Ectodermal cell (in vitro differentiated cells): ENCODE measurements at regions not wholly inside any gene's neighbourhood (a gene's known extent, or its start where the extent isn't known, plus 50 kb on each side); places are given as distances from the start of the nearest gene placed in this dataset.

ENCODE experiments used
- H3K27ac ChIP-seq: 2 replicates; pipeline ENCODE4 v1.7.0; 2013; ENCODE audit warnings: mild to moderate bottlenecking, low read depth, low read length; ENCODE audit not compliant: insufficient read depth, poor library complexity, severe bottlenecking
- H3K27me3 ChIP-seq: 2 replicates; pipeline ENCODE4 v1.7.0; 2013; ENCODE audit warnings: mild to moderate bottlenecking, low read length; ENCODE audit not compliant: insufficient read depth, control insufficient read depth, poor library complexity, severe bottlenecking
- H3K36me3 ChIP-seq: one replicate; pipeline ENCODE4 v1.7.0; 2013; ENCODE audit warnings: low read length; ENCODE audit not compliant: control insufficient read depth, insufficient read depth
- H3K4me1 ChIP-seq: one replicate; pipeline ENCODE4 v1.7.0; 2013; ENCODE audit warnings: low read length; ENCODE audit not compliant: control insufficient read depth, insufficient read depth
- H3K4me3 ChIP-seq: 2 replicates; pipeline ENCODE4 v1.7.0; 2013; ENCODE audit warnings: low read depth, low read length, control low read depth; ENCODE audit not compliant: insufficient read depth
- H3K9me3 ChIP-seq: 2 replicates; pipeline ENCODE4 v1.7.0; 2013; ENCODE audit warnings: mild to moderate bottlenecking, low read length, moderate library complexity; ENCODE audit not compliant: control insufficient read depth
- WGBS, 2 experiments: methylation state at CpG; one replicate each; pipeline ENCODE4 v1.1.7; 2013; ENCODE audit warnings: missing lambda C conversion rate in 2 of 2; 5-methylcytosine and 5-hydroxymethylcytosine counted together

DNA sequence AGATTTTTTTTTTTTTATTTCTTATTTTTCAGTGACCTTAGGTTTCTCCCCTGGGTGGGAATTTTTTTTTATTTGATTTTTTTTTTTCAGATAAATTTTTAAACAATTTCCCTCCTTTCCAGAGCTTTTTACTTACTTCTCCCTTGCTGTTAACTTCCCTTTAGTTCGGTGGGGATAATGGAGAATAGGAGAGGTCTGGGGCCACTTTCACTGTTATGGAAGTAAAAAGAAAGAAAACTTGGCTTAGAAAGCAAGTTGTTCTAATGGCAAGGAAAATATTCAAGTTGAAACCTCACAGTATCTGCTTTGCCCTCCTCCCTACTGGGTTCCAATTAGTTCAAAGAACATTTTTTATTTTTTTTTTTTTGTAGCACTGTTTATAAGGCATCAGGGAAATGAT lies 537.1 kb upstream of the NXPH2 start:
- Histone ChIP-seq H3K27me3 (no peaks in the 10 kb centered on the region), H3K9me3 (no peaks in the 10 kb centered on the region), H3K4me1 (no peaks in the 10 kb centered on the region), H3K36me3 (no peaks in the 10 kb centered on the region), H3K27ac (no peak overlapping the region), H3K4me3 (no peak overlapping the region)
- WGBS, 2 experiments: 17 to 33% methylated on average over 1 of the region's 1 CpG

DNA sequence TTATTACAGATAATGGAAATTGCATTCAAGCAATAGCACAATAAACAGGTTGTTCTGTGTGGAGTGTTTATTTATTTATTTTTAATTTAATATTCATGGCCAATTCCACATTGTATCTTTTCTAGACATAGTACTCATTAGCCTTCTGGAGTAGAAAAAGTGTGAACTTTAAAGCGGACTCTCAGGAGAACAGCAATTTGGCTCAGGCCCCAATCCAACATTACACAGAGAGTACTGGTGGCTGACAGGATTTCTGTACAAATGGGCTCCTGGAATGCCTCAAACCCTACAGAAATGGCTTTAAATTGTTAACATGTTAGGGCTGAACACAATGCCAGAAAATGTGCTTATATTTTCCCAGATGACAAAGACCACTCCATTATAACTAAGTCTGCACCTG lies 533.9 kb upstream of the NXPH2 start:
- no peak overlapping the region for H3K27ac ChIP-seq
- WGBS, 2 experiments: 97 to 100% methylated on average over 1 of the region's 1 CpG

DNA sequence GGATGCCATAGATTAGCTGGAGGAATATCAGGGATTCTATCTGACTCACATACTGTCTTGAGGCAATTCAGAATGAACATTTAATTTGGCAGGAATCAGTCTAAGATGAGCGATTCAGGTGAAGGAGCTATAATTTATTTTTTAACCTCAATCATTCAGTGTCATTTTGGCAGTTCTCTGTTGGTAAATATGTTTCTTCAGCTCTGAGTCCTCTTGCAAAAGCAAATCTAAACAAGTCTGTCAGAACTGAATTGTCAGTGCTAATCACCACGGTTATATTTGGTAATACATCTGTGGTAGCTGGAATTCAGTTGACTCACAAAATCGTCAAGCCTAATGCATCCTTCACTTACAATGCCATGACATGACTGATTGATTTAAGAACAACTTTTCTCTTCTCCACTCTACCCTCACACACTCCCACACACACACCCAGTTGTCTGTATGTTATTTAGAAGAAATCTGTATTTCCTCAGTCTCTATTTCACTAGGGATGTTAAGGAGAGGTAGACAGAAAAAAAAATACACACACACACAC lies 516.6 kb upstream of the NXPH2 start:
- Histone ChIP-seq H3K9me3 (no peaks in the 10 kb centered on the region), H3K4me3 (no peak overlapping the region), H3K27me3 (no peaks in the 10 kb centered on the region), H3K4me1 (no peaks in the 10 kb centered on the region), H3K36me3 (no peaks in the 10 kb centered on the region), H3K27ac (no peak overlapping the region)
- 91 to 94% methylated on average over 2 to 3 of the region's 3 CpGs for WGBS, 2 experiments

More for the DNA sequence above, 533.9 kb upstream of the NXPH2 start:
- H3K9me3 ChIP-seq: no peaks in the 10 kb centered on the region
- no peak overlapping the region for H3K4me3 ChIP-seq
- no peaks in the 10 kb centered on the region for H3K27me3 ChIP-seq
- no peaks in the 10 kb centered on the region for H3K4me1 ChIP-seq
- no peaks in the 10 kb centered on the region for H3K36me3 ChIP-seq

DNA sequence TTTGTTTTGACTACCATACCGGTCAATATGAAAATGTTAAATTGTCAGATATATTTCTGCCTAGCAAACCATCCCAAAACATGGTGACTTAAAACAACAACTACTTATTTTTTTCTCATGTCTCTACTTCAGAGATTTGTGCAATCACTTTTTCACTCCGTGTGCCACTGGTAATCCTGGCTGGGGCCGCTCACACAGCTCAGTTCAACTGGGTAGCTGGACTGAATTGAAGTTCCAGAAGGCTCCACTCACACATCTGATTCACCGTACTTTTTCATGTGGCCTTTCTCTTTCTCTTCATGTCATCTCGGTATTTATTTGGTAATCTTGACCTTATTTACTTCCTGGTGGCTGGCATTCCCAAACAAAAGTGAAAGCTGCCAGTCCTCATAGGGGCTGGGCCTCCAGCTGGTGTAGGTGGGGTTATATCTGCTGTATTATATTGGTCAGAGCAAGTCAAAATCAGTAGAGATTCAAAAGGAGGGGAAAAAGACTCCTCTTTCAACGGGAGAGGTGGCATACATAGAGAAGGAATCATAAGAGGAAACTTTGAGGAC lies 513.9 kb upstream of the NXPH2 start:
- H3K27me3 ChIP-seq: no peaks in the 10 kb centered on the region
- WGBS, 2 experiments: 84 to 87% methylated on average over 6 of the region's 6 CpGs
- H3K27ac ChIP-seq: no peak overlapping the region
- no peaks in the 10 kb centered on the region for H3K36me3 ChIP-seq
- no peaks in the 10 kb centered on the region for H3K9me3 ChIP-seq
- H3K4me3 ChIP-seq: no peak overlapping the region
- H3K4me1 ChIP-seq: no peaks in the 10 kb centered on the region

DNA sequence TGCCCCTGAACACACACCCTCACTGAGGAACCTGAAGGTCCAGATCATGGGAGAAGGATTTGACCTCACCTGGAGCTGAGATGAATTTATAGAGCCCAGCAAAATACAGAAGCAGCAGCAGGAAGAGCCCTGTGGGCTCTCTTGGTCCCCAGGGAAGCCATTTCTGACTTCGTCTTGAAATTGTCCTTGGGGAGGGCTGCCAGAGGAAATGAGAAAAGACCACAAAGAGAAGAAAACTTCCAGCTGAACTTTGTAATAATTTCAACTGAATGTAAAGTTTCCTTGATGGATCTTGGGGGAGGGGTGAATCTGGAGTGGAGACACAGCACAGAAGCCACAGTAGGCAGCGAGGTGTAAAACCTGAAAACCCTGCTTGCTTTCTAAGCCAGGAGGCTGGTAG lies 500.9 kb upstream of the NXPH2 start:
- no peak overlapping the region for H3K27ac ChIP-seq
- no peaks in the 10 kb centered on the region for H3K36me3 ChIP-seq
- WGBS, 2 experiments: 91 to 92% methylated on average over 2 of the region's 2 CpGs
- H3K4me3 ChIP-seq: no peak overlapping the region
- no peaks in the 10 kb centered on the region for H3K4me1 ChIP-seq
- H3K9me3 ChIP-seq: no peaks in the 10 kb centered on the region
- no peaks in the 10 kb centered on the region for H3K27me3 ChIP-seq

DNA sequence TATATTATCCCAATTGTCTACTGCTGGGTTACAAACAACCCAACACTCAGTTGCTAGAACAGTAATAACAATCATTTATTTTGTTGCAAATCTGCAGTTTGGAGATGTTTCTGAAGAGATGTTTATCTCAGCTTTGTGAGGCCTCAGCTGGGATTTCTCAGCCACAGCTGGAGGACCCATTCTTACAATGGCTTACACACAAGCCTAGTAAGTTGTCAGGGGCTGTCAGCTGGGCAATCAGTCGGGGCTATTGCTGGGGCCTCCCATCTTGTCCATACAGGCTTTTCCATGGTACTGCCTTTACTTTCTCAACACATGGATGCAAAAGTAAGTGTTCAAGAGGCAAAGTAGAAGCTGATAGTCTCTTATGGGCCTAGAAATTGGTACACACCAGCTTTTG lies 491.7 kb upstream of the NXPH2 start:
- Histone ChIP-seq H3K4me3 (no peak overlapping the region), H3K27ac (no peak overlapping the region), H3K27me3 (no peaks in the 10 kb centered on the region), H3K9me3 (no peaks in the 10 kb centered on the region), H3K4me1 (no peaks in the 10 kb centered on the region), H3K36me3 (no peaks in the 10 kb centered on the region)
- WGBS, 2 experiments: 41 to 50% methylated on average over 1 of the region's 1 CpG

DNA sequence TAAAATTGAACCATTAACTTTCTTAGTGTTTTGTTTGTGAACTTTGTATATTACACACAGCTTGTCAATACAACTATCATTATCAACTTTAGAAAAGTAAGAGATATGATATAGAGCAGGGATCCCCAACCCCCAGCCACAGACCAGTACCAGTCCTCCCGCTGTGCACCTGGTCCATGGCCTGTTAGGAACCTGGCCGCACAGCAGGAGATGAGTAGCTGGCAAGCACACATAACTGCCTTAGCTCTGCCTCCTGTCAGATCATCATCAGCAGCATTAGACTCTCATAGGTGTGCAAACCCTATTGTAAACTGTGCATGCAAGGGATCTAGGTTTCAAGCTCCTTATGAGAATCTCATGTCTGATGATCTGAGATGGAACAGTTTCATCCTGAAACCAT lies 491.0 kb upstream of the NXPH2 start:
- Histone ChIP-seq H3K4me3 (no peak overlapping the region), H3K9me3 (no peaks in the 10 kb centered on the region), H3K36me3 (no peaks in the 10 kb centered on the region), H3K27ac (no peak overlapping the region), H3K4me1 (no peaks in the 10 kb centered on the region), H3K27me3 (no peaks in the 10 kb centered on the region)
- WGBS, 2 experiments: 94 to 98% methylated on average over 2 of the region's 2 CpGs

DNA sequence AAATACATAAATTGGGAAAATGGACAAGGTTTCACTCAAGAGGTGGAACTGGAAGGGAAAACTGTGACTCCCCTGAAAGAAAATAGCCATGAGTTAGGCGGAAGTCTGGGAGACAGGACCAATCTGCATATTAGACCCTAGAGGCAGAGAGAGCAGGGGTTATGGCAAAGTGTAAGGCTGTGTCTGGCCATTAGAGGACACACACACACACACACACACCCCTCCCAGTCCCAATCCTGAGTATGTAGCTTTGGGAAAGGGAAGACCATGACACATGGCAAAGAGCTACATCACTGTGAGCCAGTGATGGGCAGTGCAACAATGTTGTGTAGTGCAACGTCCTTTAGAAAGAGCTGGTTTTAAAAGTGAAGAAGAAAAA lies 479.9 kb upstream of the NXPH2 start:
- Histone ChIP-seq H3K4me3 (no peak overlapping the region), H3K4me1 (no peaks in the 10 kb centered on the region), H3K27me3 (no peaks in the 10 kb centered on the region), H3K36me3 (no peaks in the 10 kb centered on the region), H3K27ac (no peak overlapping the region), H3K9me3 (no peaks in the 10 kb centered on the region)
- 93 to 94% methylated on average over 1 to 2 of the region's 2 CpGs for WGBS, 2 experiments

DNA sequence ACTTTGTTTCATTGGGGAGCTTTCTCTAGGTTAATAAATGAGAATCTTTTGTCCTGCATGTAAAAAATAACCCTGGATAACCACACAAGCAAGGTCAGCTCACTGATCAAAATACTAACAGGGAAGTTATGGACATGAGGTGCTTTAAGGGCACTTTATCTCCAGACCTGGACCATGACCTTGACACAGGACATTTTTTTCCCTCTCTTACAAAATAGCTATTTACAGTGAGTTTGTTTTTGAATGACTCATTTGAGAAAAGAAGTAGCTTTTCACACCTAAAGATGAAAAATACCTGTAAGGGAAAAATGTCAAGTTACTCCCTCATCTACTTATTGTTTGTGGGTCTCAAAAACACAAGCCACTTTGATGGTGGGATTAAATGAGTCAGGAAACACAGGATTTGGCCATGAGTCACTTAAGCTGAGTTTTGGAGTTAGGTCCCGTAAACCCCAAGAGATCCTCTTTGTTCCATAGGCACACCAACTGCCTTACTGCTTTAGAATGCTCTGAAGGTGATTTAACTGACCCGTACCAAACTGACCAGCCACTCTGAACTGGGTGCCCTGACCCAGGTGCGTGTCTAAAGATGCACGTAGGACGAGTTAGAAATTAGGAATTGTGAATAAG lies 479.3 kb upstream of the NXPH2 start:
- no peak overlapping the region for H3K4me3 ChIP-seq
- no peak overlapping the region for H3K27ac ChIP-seq
- H3K4me1 ChIP-seq: no peaks in the 10 kb centered on the region
- 92 to 95% methylated on average over 5 of the region's 5 CpGs for WGBS, 2 experiments
- H3K9me3 ChIP-seq: no peaks in the 10 kb centered on the region
- no peaks in the 10 kb centered on the region for H3K27me3 ChIP-seq
- H3K36me3 ChIP-seq: no peaks in the 10 kb centered on the region

DNA sequence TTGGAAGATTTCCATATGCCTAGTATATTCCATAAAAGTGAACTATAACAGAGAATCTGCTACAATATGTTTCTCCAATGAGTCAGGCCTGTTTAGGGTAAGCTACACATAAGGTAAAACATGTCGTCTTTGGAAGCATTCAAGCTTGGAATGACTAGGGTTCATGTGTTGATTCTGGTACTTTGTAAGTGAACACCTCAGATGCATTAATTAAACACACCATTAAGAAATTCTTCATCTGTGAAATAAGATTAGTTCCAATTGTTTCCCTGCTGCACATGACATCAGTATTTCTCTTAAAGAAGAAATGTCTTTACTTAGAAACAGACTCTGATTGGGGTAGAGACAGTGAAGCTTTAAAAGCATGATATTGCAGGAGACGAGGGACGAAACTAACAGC lies 461.1 kb upstream of the NXPH2 start:
- Histone ChIP-seq H3K4me1 (no peaks in the 10 kb centered on the region), H3K27me3 (no peaks in the 10 kb centered on the region), H3K4me3 (no peak overlapping the region), H3K9me3 (no peaks in the 10 kb centered on the region), H3K27ac (no peak overlapping the region), H3K36me3 (no peaks in the 10 kb centered on the region)
- WGBS, 2 experiments: 97% methylated on average over 3 of the region's 3 CpGs
